ENCODE measurements at regions not wholly inside any gene's neighbourhood (a gene's known extent, or its start where the extent isn't known, plus 50 kb on each side); places are given as distances from the start of the nearest gene placed in this dataset.

GRCh38 chr12:66050283-66050576 is 80.3 kb downstream of the LLPH start:
- Histone ChIP-seq H3K27me3 (ENCODE audit: insufficient read depth) (no peaks in the 10 kb centered on the region), H4K20me1 (replicated peaks; ENCODE audit: insufficient read depth) (no peaks in the 10 kb centered on the region), H3K4me1 (ENCODE audit: insufficient read depth) (no peaks in the 10 kb centered on the region), H3K36me3 (ENCODE audit: insufficient read depth) (no peaks in the 10 kb centered on the region), H3K9me2 (ENCODE audit: insufficient read depth) (no peaks in the 10 kb centered on the region), H3K4me2 (no peak overlapping the region), H2AFZ (no peak overlapping the region), H3K4me3 (no peak overlapping the region), H3K27ac (ENCODE audit: low read depth) (no peak overlapping the region), H3K79me2 (replicated peaks; ENCODE audit: insufficient read depth) (no peaks in the 10 kb centered on the region), H3F3A (replicated peaks; ENCODE audit: low read depth) (no peaks in the 10 kb centered on the region)
- Mint-ChIP-seq H3K27ac (no peak overlapping the region), H3K36me3 (ENCODE audit: low read depth) (no peaks in the 10 kb centered on the region), H3K4me3 (no peak overlapping the region), H3K27me3 (ENCODE audit: insufficient read depth, low read depth, poor library complexity) (no peaks in the 10 kb centered on the region), H3K4me1 (0 out of 3 replicates have a peak, but pooled peaks cover 2% of the 10 kb centered on the region), H3K9me3 (no peaks in the 10 kb centered on the region)
- no peak for ATAC-seq
- TF ChIP-seq POLR2AphosphoS5 (IDR thresholded peaks at IDR 0.05; ENCODE audit: low read depth) (no peak), EZH2 (IDR thresholded peaks at IDR 0.05; ENCODE audit: low read depth, unreplicated experiment) (no peak), ZNF331 (CRISPR knock-in tag; IDR thresholded peaks at IDR 0.05; ENCODE audit: low read depth) (no peak), NANOG (IDR thresholded peaks at IDR 0.05; ENCODE audit: borderline replicate concordance) (no peak), STAT1 (IDR thresholded peaks at IDR 0.05; ENCODE audit: unreplicated experiment) (no peak)
- DNase-seq (ENCODE audit: low spot score) = no peak

DNA sequence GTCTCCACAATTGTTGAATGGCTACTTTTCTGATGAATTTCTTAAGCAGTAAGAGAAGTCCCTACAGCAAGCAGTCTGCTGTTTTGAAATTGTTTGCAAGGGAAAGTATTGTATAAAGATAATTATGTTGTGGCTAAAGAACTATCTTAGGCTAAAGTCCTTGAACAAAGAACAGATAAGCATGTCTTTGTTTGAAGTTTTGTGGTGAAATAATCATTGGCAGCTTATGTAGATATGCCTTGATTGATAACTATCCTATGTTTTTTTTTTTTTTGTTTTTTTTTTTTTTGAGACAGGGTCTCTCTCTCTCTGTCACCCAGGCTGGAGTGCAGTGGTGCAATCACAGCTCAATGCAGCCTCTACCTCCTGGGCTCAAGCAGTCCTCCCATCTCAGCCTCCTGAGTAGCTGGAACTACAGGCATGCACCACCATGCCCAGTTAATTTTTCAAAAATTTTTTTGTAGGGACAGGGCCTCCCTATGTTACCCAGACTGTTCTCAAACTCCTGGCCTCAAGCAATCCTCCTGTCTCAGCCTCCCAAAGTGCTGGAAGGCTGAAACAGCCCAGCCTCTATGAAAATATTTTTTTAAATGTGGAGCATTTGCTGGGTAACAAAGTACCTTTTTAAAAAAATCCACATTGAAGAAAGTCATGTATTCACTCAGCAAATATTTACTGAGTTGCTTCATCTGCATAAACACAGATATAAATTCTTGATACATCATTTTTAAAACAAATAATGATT is 80.8 kb downstream of the LLPH start:
- no peak overlapping the region for H2AFZ ChIP-seq
- no peak for ATAC-seq
- H3K9me3 Mint-ChIP-seq = no peaks in the 10 kb centered on the region
- TF ChIP-seq, protein P1, sequence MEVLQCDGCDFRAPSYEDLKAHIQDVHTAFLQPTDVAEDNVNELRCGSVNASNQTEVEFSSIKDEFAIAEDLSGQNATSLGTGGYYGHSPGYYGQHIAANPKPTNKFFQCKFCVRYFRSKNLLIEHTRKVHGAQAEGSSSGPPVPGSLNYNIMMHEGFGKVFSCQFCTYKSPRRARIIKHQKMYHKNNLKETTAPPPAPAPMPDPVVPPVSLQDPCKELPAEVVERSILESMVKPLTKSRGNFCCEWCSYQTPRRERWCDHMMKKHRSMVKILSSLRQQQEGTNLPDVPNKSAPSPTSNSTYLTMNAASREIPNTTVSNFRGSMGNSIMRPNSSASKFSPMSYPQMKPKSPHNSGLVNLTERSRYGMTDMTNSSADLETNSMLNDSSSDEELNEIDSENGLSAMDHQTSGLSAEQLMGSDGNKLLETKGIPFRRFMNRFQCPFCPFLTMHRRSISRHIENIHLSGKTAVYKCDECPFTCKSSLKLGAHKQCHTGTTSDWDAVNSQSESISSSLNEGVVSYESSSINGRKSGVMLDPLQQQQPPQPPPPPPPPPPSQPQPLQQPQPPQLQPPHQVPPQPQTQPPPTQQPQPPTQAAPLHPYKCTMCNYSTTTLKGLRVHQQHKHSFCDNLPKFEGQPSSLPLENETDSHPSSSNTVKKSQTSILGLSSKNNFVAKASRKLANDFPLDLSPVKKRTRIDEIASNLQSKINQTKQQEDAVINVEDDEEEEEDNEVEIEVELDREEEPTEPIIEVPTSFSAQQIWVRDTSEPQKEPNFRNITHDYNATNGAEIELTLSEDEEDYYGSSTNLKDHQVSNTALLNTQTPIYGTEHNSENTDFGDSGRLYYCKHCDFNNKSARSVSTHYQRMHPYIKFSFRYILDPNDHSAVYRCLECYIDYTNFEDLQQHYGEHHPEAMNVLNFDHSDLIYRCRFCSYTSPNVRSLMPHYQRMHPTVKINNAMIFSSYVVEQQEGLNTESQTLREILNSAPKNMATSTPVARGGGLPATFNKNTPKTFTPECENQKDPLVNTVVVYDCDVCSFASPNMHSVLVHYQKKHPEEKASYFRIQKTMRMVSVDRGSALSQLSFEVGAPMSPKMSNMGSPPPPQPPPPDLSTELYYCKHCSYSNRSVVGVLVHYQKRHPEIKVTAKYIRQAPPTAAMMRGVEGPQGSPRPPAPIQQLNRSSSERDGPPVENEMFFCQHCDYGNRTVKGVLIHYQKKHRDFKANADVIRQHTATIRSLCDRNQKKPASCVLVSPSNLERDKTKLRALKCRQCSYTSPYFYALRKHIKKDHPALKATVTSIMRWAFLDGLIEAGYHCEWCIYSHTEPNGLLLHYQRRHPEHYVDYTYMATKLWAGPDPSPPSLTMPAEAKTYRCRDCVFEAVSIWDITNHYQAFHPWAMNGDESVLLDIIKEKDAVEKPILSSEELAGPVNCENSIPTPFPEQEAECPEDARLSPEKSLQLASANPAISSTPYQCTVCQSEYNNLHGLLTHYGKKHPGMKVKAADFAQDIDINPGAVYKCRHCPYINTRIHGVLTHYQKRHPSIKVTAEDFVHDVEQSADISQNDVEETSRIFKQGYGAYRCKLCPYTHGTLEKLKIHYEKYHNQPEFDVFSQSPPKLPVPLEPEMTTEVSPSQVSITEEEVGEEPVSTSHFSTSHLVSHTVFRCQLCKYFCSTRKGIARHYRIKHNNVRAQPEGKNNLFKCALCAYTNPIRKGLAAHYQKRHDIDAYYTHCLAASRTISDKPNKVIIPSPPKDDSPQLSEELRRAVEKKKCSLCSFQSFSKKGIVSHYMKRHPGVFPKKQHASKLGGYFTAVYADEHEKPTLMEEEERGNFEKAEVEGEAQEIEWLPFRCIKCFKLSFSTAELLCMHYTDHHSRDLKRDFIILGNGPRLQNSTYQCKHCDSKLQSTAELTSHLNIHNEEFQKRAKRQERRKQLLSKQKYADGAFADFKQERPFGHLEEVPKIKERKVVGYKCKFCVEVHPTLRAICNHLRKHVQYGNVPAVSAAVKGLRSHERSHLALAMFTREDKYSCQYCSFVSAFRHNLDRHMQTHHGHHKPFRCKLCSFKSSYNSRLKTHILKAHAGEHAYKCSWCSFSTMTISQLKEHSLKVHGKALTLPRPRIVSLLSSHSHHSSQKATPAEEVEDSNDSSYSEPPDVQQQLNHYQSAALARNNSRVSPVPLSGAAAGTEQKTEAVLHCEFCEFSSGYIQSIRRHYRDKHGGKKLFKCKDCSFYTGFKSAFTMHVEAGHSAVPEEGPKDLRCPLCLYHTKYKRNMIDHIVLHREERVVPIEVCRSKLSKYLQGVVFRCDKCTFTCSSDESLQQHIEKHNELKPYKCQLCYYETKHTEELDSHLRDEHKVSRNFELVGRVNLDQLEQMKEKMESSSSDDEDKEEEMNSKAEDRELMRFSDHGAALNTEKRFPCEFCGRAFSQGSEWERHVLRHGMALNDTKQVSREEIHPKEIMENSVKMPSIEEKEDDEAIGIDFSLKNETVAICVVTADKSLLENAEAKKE (CRISPR knock-in tag; IDR thresholded peaks at IDR 0.05) = no peak
- TF ChIP-seq STAT1 (IDR thresholded peaks at IDR 0.05; ENCODE audit: unreplicated experiment) = no peak
- TF ChIP-seq ZNF331 (CRISPR knock-in tag; IDR thresholded peaks at IDR 0.05; ENCODE audit: low read depth) = no peak
- no peak for TF ChIP-seq CTCF (conservative IDR thresholded peaks at IDR 0.05; ENCODE audit: low read depth in 2 of 2)
- TF ChIP-seq, protein P2, sequence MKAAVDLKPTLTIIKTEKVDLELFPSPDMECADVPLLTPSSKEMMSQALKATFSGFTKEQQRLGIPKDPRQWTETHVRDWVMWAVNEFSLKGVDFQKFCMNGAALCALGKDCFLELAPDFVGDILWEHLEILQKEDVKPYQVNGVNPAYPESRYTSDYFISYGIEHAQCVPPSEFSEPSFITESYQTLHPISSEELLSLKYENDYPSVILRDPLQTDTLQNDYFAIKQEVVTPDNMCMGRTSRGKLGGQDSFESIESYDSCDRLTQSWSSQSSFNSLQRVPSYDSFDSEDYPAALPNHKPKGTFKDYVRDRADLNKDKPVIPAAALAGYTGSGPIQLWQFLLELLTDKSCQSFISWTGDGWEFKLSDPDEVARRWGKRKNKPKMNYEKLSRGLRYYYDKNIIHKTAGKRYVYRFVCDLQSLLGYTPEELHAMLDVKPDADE (IDR thresholded peaks at IDR 0.05) = no peak
- no peak for TF ChIP-seq ZNF114 (CRISPR knock-in tag; IDR thresholded peaks at IDR 0.05)

More for the DNA sequence above, 80.8 kb downstream of the LLPH start:
- no peaks in the 10 kb centered on the region for H3K36me3 ChIP-seq (ENCODE audit: insufficient read depth)
- no peaks in the 10 kb centered on the region for H3K79me2 ChIP-seq (replicated peaks; ENCODE audit: insufficient read depth)
- Mint-ChIP-seq H3K27ac (no peak overlapping the region), H3K27me3 (ENCODE audit: insufficient read depth, low read depth, poor library complexity) (no peaks in the 10 kb centered on the region), H3K4me1 (0 out of 3 replicates have a peak, but pooled peaks cover 2% of the 10 kb centered on the region), H3K36me3 (ENCODE audit: low read depth) (no peaks in the 10 kb centered on the region), H3K4me3 (no peak overlapping the region)
- no peaks in the 10 kb centered on the region for H3K4me1 ChIP-seq (ENCODE audit: insufficient read depth)
- no peaks in the 10 kb centered on the region for H3K9me2 ChIP-seq (ENCODE audit: insufficient read depth)
- H3K27ac ChIP-seq (ENCODE audit: low read depth) = no peak overlapping the region
- no peak for DNase-seq (ENCODE audit: low spot score)
- H3K27me3 ChIP-seq (ENCODE audit: insufficient read depth) = no peaks in the 10 kb centered on the region
- no peaks in the 10 kb centered on the region for H3F3A ChIP-seq (replicated peaks; ENCODE audit: low read depth)
- H4K20me1 ChIP-seq (replicated peaks; ENCODE audit: insufficient read depth) = no peaks in the 10 kb centered on the region
- no peak overlapping the region for H3K4me3 ChIP-seq
- H3K4me2 ChIP-seq = no peak overlapping the region

Measured in GM23338 (cell line).